ENCODE measurements at regions not wholly inside any gene's neighbourhood (a gene's known extent, or its start where the extent isn't known, plus 50 kb on each side); places are given as distances from the start of the nearest gene placed in this dataset.

DNA sequence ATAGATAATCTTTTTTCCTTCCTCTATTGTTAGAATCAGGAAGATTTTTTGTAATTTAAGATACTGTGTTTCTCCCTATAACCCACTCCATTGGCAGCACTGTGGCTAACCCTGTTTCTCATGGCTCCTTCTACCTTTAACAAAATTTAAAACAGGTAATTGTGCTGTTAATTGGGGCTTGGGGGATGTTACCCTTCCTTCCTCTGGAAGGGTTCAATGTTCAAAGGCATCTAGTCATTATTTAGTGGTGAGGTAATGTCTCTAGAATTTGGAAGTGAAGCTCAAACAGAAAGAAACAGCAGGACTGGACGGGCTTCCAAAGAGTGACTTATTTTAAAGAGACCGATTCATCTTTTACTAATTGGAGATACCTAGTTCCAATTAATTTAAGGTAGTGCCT lies 166.4 kb downstream of the TRIML1 start:
- Mint-ChIP-seq H3K27ac (ENCODE audit: unreplicated experiment) (no peak overlapping the region), H3K27me3 (ENCODE audit: unreplicated experiment) (no peaks in the 10 kb centered on the region)

DNA sequence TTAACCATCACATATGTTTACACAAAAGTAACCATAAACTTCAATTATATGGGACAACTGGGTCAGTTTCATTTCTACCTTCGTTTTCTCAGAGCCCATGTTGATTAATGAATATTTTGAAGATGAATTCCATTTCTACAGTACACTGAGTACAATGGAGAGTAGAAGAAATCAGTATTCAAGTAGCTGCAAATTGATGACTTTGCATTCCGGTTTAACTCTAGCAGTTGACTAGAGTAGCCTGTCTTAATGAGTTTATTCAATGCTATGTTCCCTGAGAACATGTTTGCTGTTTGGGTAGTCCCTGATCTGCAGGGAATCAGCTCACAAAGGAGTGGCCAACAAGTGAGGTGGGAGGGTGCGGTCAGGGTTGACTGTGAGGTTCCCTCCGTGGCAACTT lies 168.3 kb downstream of the TRIML1 start:
- H3K27me3 Mint-ChIP-seq (ENCODE audit: unreplicated experiment): no peaks in the 10 kb centered on the region
- no peaks in the 10 kb centered on the region for H3K36me3 Mint-ChIP-seq (ENCODE audit: unreplicated experiment)
- no peak for TF ChIP-seq CTCF (IDR thresholded peaks at IDR 0.05; ENCODE audit: partially characterized antibody, unreplicated experiment)
- no peak overlapping the region for H3K27ac Mint-ChIP-seq (ENCODE audit: unreplicated experiment)
- DNase-seq: no peak
- H3K9me3 Mint-ChIP-seq (ENCODE audit: unreplicated experiment): peaks cover 1% of the 10 kb centered on the region
- no peaks in the 10 kb centered on the region for H3K4me1 Mint-ChIP-seq (ENCODE audit: low read depth, unreplicated experiment)
- H3K4me3 Mint-ChIP-seq (ENCODE audit: unreplicated experiment): no peak overlapping the region

More for the DNA sequence above, 166.4 kb downstream of the TRIML1 start:
- Mint-ChIP-seq H3K4me3 (ENCODE audit: unreplicated experiment) (no peak overlapping the region), H3K36me3 (ENCODE audit: unreplicated experiment) (no peaks in the 10 kb centered on the region), H3K9me3 (ENCODE audit: unreplicated experiment) (peaks cover 1% of the 10 kb centered on the region), H3K4me1 (ENCODE audit: low read depth, unreplicated experiment) (no peaks in the 10 kb centered on the region)
- DNase-seq: no peak
- TF ChIP-seq CTCF (IDR thresholded peaks at IDR 0.05; ENCODE audit: partially characterized antibody, unreplicated experiment): no peak

GRCh38 chr4:188308142-188308541 lies 168.9 kb downstream of the TRIML1 start:
- no peak for TF ChIP-seq CTCF (IDR thresholded peaks at IDR 0.05; ENCODE audit: partially characterized antibody, unreplicated experiment)
- Mint-ChIP-seq H3K4me1 (ENCODE audit: low read depth, unreplicated experiment) (no peaks in the 10 kb centered on the region), H3K36me3 (ENCODE audit: unreplicated experiment) (no peaks in the 10 kb centered on the region), H3K27me3 (ENCODE audit: unreplicated experiment) (no peaks in the 10 kb centered on the region), H3K27ac (ENCODE audit: unreplicated experiment) (no peak overlapping the region), H3K9me3 (ENCODE audit: unreplicated experiment) (peaks cover 1% of the 10 kb centered on the region), H3K4me3 (ENCODE audit: unreplicated experiment) (no peak overlapping the region)
- DNase-seq: no peak

DNA sequence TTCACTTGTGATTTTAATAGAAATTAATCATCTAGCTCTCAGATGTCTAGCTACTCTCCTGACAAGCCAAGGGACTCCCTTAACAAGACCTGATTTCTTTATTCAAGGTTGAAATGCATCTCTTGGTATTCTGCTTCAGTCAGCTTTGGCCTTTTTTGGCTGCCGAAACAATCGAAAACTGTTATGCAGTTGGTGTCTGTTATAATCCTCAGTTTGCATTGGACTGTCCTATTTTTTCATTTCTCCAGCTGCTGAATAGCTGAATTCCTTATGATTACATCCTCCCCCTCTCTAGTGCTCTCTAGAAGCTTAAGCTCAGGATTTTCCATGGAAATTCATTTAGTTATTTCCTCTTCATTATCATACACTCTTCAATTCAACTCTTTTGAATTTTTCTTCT lies 177.2 kb downstream of the TRIML1 start:
- Mint-ChIP-seq H3K27me3 (ENCODE audit: unreplicated experiment) (peaks cover 8% of the 10 kb centered on the region), H3K27ac (ENCODE audit: unreplicated experiment) (no peak overlapping the region), H3K9me3 (ENCODE audit: unreplicated experiment) (no peaks in the 10 kb centered on the region), H3K4me3 (ENCODE audit: unreplicated experiment) (no peak overlapping the region), H3K36me3 (ENCODE audit: unreplicated experiment) (no peaks in the 10 kb centered on the region), H3K4me1 (ENCODE audit: low read depth, unreplicated experiment) (no peaks in the 10 kb centered on the region)
- DNase-seq: no peak
- no peak for TF ChIP-seq CTCF (IDR thresholded peaks at IDR 0.05; ENCODE audit: partially characterized antibody, unreplicated experiment)

- Mint-ChIP-seq H3K27ac (ENCODE audit: unreplicated experiment) (no peak overlapping the region), H3K4me3 (ENCODE audit: unreplicated experiment) (no peak overlapping the region), H3K27me3 (ENCODE audit: unreplicated experiment) (peaks cover 3% of the 10 kb centered on the region), H3K36me3 (ENCODE audit: unreplicated experiment) (no peaks in the 10 kb centered on the region), H3K9me3 (ENCODE audit: unreplicated experiment) (no peaks in the 10 kb centered on the region), H3K4me1 (ENCODE audit: low read depth, unreplicated experiment) (no peaks in the 10 kb centered on the region)
- no peak for DNase-seq
- TF ChIP-seq CTCF (IDR thresholded peaks at IDR 0.05; ENCODE audit: partially characterized antibody, unreplicated experiment): no peak
Measured at GRCh38 chr4:188328966-188329365, 189.7 kb downstream of the TRIML1 start.

Measured in glutamatergic neuron (in vitro differentiated cells).